Erythroblast (primary cell): ENCODE measurements at regions not wholly inside any gene's neighbourhood (a gene's known extent, or its start where the extent isn't known, plus 50 kb on each side); places are given as distances from the start of the nearest gene placed in this dataset.

ENCODE experiments used
- GATA1 ChIP-seq: IDR thresholded peaks from 2 replicates; pipeline ENCODE4 v1.6.1; 2011; ENCODE audit warnings: low read depth, mild to moderate bottlenecking, control low read depth, low read length, moderate library complexity
- POLR2A ChIP-seq: IDR thresholded peaks from 2 replicates; pipeline ENCODE4 v1.6.1; 2011; ENCODE audit warnings: mild to moderate bottlenecking, low read length

DNA sequence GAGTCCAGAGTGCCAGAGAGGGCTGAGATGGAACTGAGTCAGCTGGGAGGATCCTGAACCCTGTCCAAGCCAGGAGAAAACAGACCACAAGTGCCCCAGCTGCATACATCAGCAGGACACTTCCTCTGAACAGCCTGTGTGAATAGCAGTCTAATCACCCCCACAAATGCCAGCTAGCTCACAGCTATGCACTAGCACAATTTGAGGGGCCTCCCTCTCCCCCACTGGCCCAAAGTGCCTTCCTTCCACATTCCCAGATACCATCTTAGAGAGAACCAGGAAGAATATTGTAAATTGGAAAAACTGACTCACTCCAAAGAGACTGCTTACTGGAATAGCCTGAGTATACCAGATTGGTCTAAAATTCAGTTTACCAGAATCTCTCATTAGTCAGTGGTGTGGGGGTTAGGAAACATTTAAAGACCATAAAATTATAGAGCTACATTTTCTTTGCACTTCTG, 292.6 kb upstream of the KLF3 start:
- TF ChIP-seq POLR2A (no peak), GATA1 (no peak)
